Kidney (tissue), 13 donors: ENCODE measurements at regions not wholly inside any gene's neighbourhood (a gene's known extent, or its start where the extent isn't known, plus 50 kb on each side); places are given as distances from the start of the nearest gene placed in this dataset.
A peak's percentile ranks its signal among the peaks of the same experiment; 100 is the strongest.

Experiments used
- DNase-seq, 5 donors: peaks; one replicate each; pipeline ENCODE4 v3.0.0-alpha.2; 2013 to 2020
- FAIRE-seq: peaks from 2 replicates; lab custom pipeline; 2012; peaks lifted over from hg19 to GRCh38; lab: Jason Lieb, UNC
- H3K27ac ChIP-seq, 2 donors: one replicate each; pipeline ENCODE4 v1.7.0; 2013; ENCODE audit warnings: low read depth in 2 of 2, low read length in 2 of 2, inconsistent platforms in 1 of 2
- H3K27me3 ChIP-seq: one replicate; pipeline ENCODE4 v1.7.1; 2013; ENCODE audit warnings: low read length, inconsistent platforms; ENCODE audit not compliant: control insufficient read depth, insufficient read depth
- H3K36me3 ChIP-seq, 3 donors: one replicate each; pipeline versions ENCODE4 v1.7.0 to v1.7.1; 2013; ENCODE audit warnings: low read length in 3 of 3, control low read depth in 1 of 3, inconsistent platforms in 1 of 3; ENCODE audit not compliant: insufficient read depth in 3 of 3, control insufficient read depth in 2 of 3
- H3K4me1 ChIP-seq, 3 donors: one replicate each; pipeline versions ENCODE4 v1.7.0 to v1.7.1; 2013; ENCODE audit warnings: low read length in 3 of 3, inconsistent platforms in 1 of 3, low read depth in 1 of 3; ENCODE audit not compliant: control insufficient read depth in 2 of 3, insufficient read depth in 2 of 3
- H3K4me3 ChIP-seq, 3 donors: one replicate each; pipeline versions ENCODE4 v1.7.0 to v1.8.1; 2013; ENCODE audit warnings: low read length in 3 of 3, control low read depth in 1 of 3, inconsistent platforms in 1 of 3
- H3K9ac ChIP-seq, 3 donors: one replicate each; pipeline versions ENCODE4 v1.7.0 to v1.7.1; 2013; ENCODE audit warnings: low read length in 3 of 3, control low read depth in 1 of 3, inconsistent platforms in 1 of 3
- H3K9me3 ChIP-seq, 3 donors: one replicate each; pipeline versions ENCODE4 v1.7.0 to v1.7.1; 2013; ENCODE audit warnings: low read length in 3 of 3, control low read depth in 1 of 3, inconsistent platforms in 1 of 3; ENCODE audit not compliant: control insufficient read depth in 2 of 3, insufficient read depth in 1 of 3
- CTCF ChIP-seq: IDR thresholded peaks from 3 replicates; pipeline ENCODE4 v1.5.1; 2012; ENCODE audit warnings: mild to moderate bottlenecking, moderate library complexity, borderline replicate concordance; ENCODE audit not compliant: insufficient read depth; ENCODE audit errors: extremely low read depth
- intact Hi-C: fragments of 100-400 bp; cut with DNase I; formaldehyde crosslinking; loops from one replicate; pipeline ENCODE4 v1.11.1; 2022
- donor health status: control.
- donor health status: control.
- donor health status: control.
- donor health status: control.
- donor health status: control.
- donor health status: DM: yes; HTN: yes; CAD: no.
- donor health status: Normal renal cell carcinoma (clear cell type).

DNA sequence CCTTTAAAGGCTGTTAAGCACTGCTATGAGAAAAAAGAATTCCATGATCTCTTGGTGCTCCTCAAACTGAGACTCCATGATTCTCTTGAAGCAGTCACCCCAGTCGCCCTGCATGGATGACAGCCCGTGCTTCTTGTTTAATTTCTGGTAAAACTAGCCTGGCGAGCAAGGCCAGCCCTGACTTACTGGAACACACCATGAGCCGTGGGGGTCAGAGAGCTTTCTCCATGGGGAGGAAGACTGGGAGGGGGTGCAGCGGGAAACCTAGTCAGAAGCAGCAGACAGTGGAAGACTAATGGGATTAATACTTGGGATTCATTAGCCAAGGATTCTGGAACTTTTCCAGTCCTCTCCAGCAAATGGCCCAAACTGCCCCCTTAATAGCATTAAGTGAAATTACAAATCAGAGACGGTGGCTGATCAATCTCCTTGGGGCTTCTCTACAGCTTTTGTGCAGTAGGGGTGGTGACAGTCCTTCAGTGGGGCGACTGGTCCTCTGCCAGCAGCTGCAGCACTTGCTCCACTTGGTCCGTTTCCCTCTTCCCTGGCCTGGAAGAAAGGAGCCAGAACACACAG, 57.2 kb upstream of the LRRN2 start:
- H3K27ac ChIP-seq = peak overlapping the region in 1 of 2 donors; percentile 47
- no peak overlapping the region for H3K4me3 ChIP-seq
- H3K4me1 ChIP-seq = no peaks in the 10 kb centered on the region
- no peak overlapping the region for H3K9ac ChIP-seq
- FAIRE-seq (no peak), DNase-seq (peak in 4 of 5 donors; percentile 37 to 85 (median 54))
- no peak for TF ChIP-seq CTCF
- intact Hi-C loops = no loop called here
- H3K9me3 ChIP-seq = peaks cover 0 to 3% (median 0%) of the 10 kb centered on the region in 3 donors
- no peaks in the 10 kb centered on the region for H3K36me3 ChIP-seq
- H3K27me3 ChIP-seq = no peaks in the 10 kb centered on the region

DNA sequence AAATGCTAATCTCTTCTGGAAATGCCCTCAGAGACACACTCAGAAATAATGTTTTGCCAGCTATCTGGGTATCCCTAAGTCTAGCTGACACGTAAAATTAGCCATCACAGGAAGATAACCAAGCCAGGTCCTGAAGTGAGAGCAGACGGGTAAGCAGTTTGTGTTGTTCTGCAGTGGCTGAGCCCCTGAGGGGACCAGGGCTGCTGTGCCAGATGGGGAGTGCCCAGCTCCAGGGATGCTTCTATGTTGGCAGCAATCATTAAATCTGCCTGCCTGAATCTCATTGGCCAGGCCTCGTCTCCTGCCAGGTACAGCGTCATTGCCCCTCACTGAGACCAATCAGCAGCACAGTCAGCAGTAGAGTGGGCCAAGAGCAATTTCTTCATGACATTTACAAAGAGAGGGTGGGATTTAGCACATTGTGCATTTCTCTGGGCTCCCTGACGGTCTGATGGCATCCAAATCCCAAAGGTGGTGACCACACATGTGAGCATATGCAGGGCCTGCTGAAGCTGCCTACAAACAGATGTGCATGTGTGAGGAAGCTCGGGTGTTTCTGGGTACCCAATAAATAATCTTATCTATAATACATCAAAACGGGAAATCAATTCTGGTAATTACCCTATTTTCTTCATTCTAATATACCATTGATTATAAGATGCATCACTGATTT, 58.7 kb upstream of the LRRN2 start:
- intact Hi-C loops = no loop called here
- no peak overlapping the region for H3K27ac ChIP-seq
- H3K27me3 ChIP-seq = no peaks in the 10 kb centered on the region
- H3K36me3 ChIP-seq = no peaks in the 10 kb centered on the region
- no peaks in the 10 kb centered on the region for H3K4me1 ChIP-seq
- DNase-seq = no peak
- H3K9me3 ChIP-seq = no peaks in the 10 kb centered on the region
- TF ChIP-seq CTCF = no peak
- no peak for FAIRE-seq
- no peak overlapping the region for H3K4me3 ChIP-seq
- no peak overlapping the region for H3K9ac ChIP-seq

- DNase-seq (peak in 3 of 5 donors; percentile 34 to 45 (median 38)), FAIRE-seq (no peak)
- Histone ChIP-seq H3K36me3 (no peaks in the 10 kb centered on the region), H3K27ac (no peak overlapping the region), H3K9ac (no peak overlapping the region), H3K9me3 (no peaks in the 10 kb centered on the region), H3K4me1 (no peaks in the 10 kb centered on the region), H3K4me3 (no peak overlapping the region), H3K27me3 (no peaks in the 10 kb centered on the region)
- peak; percentile 74 for TF ChIP-seq CTCF
- intact Hi-C loops = no loop called here
These were observed 61.4 kb upstream of the LRRN2 start for GRCh38 chr1:204746838-204747442.
